ENCODE measurements at regions not wholly inside any gene's neighbourhood (a gene's known extent, or its start where the extent isn't known, plus 50 kb on each side); places are given as distances from the start of the nearest gene placed in this dataset.

GRCh38 chr1:29804181-29804899, 568.0 kb downstream of the PTPRU start:
- TF ChIP-seq CTCF (IDR thresholded peaks at IDR 0.05; ENCODE audit: poor library complexity, severe bottlenecking) (no peak), POLR2AphosphoS5 (IDR thresholded peaks at IDR 0.05) (no peak), REST (IDR thresholded peaks at IDR 0.05; ENCODE audit: borderline replicate concordance) (no peak), EP300 (conservative IDR thresholded peaks at IDR 0.05; ENCODE audit: poor library complexity, severe bottlenecking) (no peak), RAD21 (conservative IDR thresholded peaks at IDR 0.05) (no peak), MXI1 (conservative IDR thresholded peaks at IDR 0.05; ENCODE audit: poor library complexity, severe bottlenecking) (no peak), SMC3 (conservative IDR thresholded peaks at IDR 0.05; ENCODE audit: poor library complexity) (no peak), TAF1 (IDR thresholded peaks at IDR 0.05; ENCODE audit: low read depth) (no peak), EZH2 (IDR thresholded peaks at IDR 0.05; ENCODE audit: borderline replicate concordance, insufficient read depth, low read length, poor library complexity, severe bottlenecking) (no peak)

All from neural cell (in vitro differentiated cells).